Erythroblast (primary cell): ENCODE measurements at regions not wholly inside any gene's neighbourhood (a gene's known extent, or its start where the extent isn't known, plus 50 kb on each side); places are given as distances from the start of the nearest gene placed in this dataset.

Experiments
- GATA1 ChIP-seq: IDR thresholded peaks from 2 replicates; pipeline ENCODE4 v1.6.1; 2011; ENCODE audit warnings: low read depth, mild to moderate bottlenecking, control low read depth, low read length, moderate library complexity
- POLR2A ChIP-seq: IDR thresholded peaks from 2 replicates; pipeline ENCODE4 v1.6.1; 2011; ENCODE audit warnings: mild to moderate bottlenecking, low read length

DNA sequence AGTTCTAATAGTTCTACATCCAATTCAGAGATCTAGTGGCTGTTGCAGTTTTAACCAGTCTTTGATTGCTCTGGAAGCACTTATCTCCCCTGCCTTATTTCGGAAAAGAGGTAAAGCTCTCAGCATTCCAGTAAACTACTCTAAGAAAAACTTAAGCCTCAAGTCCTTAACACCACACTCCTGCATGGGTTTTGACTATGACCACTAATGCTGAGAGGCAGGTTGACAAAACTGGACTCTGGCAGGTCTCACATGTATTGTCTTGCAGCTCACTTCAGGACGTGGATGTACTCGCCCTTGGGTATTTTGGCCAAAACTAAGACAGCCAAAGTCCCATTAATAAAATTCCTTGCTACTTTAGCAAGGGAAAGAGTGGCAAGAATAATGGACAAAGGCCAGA lies 405.9 kb upstream of the GRM7 start:
- no peak for TF ChIP-seq POLR2A
- no peak for TF ChIP-seq GATA1
